ENCODE measurements at regions not wholly inside any gene's neighbourhood (a gene's known extent, or its start where the extent isn't known, plus 50 kb on each side); places are given as distances from the start of the nearest gene placed in this dataset.

DNA sequence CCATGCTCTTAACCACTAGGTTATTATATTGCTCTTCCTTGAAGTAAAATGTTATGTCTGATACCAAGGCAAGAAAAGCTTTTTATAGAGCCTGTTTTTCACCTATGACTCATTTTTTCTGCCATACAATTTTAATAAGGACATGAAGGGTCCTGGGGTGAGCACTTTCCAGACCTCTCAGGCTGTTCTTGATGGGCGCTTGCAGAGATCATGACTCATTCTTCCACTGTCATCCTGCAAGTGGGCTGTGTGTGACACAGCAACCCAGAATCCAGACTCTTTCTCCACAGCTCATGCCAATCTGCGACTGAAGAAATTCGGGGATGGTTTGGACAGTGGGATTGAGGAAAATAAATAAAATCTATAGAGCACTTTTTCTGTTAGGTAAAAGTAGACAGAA lies 506.7 kb upstream of the NBEA start:
- H3K4me3 ChIP-seq (ENCODE audit: low read length): no peak overlapping the region
- no peak overlapping the region for H3K27ac Mint-ChIP-seq
- no peak overlapping the region for H3K4me3 Mint-ChIP-seq
- intact Hi-C loops (cut with DNase I, micrococcal nuclease): no loop called here
- H3K9me3 ChIP-seq (ENCODE audit: control insufficient read depth in 1 of 2, insufficient read depth in 1 of 2, low read length in 2 of 2): no peaks in the 10 kb centered on the region
- H3K27me3 ChIP-seq (ENCODE audit: control insufficient read depth in 1 of 2, insufficient read depth in 2 of 2, low read length in 2 of 2): no peaks in the 10 kb centered on the region
- H3K9me3 Mint-ChIP-seq: no peaks in the 10 kb centered on the region
- TF ChIP-seq, protein P1, sequence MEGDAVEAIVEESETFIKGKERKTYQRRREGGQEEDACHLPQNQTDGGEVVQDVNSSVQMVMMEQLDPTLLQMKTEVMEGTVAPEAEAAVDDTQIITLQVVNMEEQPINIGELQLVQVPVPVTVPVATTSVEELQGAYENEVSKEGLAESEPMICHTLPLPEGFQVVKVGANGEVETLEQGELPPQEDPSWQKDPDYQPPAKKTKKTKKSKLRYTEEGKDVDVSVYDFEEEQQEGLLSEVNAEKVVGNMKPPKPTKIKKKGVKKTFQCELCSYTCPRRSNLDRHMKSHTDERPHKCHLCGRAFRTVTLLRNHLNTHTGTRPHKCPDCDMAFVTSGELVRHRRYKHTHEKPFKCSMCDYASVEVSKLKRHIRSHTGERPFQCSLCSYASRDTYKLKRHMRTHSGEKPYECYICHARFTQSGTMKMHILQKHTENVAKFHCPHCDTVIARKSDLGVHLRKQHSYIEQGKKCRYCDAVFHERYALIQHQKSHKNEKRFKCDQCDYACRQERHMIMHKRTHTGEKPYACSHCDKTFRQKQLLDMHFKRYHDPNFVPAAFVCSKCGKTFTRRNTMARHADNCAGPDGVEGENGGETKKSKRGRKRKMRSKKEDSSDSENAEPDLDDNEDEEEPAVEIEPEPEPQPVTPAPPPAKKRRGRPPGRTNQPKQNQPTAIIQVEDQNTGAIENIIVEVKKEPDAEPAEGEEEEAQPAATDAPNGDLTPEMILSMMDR (IDR thresholded peaks at IDR 0.05): no peak
- no peaks in the 10 kb centered on the region for H3K4me1 ChIP-seq (ENCODE audit: insufficient read depth, low read length)
- POLR2A ChIA-PET: no interaction called here
- DNase-seq: no peak
- H3K4me1 Mint-ChIP-seq (ENCODE audit: low read depth): no peaks in the 10 kb centered on the region
- no peak for ATAC-seq (ENCODE audit: poor library complexity)
- no peak overlapping the region for H3K27ac ChIP-seq (ENCODE audit: low read depth in 1 of 2, low read length in 2 of 2)
- H3K27me3 Mint-ChIP-seq: no peaks in the 10 kb centered on the region
- no peaks in the 10 kb centered on the region for H3K36me3 ChIP-seq (ENCODE audit: insufficient read depth, low read length)
- H3K36me3 Mint-ChIP-seq (ENCODE audit: low read depth): no peaks in the 10 kb centered on the region
- CTCF ChIA-PET: no interaction called here

- H3K27ac Mint-ChIP-seq: no peak overlapping the region
Observed at GRCh38 chr13:34437873-34438272, 504.2 kb upstream of the NBEA start.

DNA sequence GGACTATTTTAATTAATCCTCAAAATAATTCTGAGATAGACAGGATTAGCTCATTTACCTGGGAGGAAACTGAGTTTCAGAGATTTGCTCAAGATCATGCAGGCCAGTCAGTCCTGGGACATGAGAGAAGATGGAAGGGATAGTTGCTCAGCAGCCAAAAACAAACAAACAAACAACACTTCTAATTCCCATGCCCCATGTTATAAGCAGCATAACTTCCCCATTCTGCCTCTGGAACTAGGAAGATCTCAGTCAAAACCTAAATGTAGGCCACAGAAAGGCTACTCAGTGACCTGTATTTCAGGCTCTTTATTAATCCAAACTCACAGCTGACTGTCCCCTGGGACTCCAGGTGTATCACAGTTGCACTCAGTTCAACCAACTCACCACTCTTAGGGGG lies 489.2 kb upstream of the NBEA start:
- intact Hi-C loops (cut with DNase I, micrococcal nuclease): no loop called here
- Mint-ChIP-seq H3K27ac (no peak overlapping the region), H3K27me3 (peaks cover 6% of the 10 kb centered on the region), H3K9me3 (peaks cover 3% of the 10 kb centered on the region), H3K4me3 (no peak overlapping the region), H3K36me3 (ENCODE audit: low read depth) (no peaks in the 10 kb centered on the region), H3K4me1 (ENCODE audit: low read depth) (no peaks in the 10 kb centered on the region)
- DNase-seq: no peak
- no peak overlapping the region for H3K4me3 ChIP-seq (ENCODE audit: low read length)
- TF ChIP-seq, protein P1 (IDR thresholded peaks at IDR 0.05): no peak
- no peaks in the 10 kb centered on the region for H3K27me3 ChIP-seq (ENCODE audit: control insufficient read depth in 1 of 2, insufficient read depth in 2 of 2, low read length in 2 of 2)
- no peaks in the 10 kb centered on the region for H3K36me3 ChIP-seq (ENCODE audit: insufficient read depth, low read length)
- H3K4me1 ChIP-seq (ENCODE audit: insufficient read depth, low read length): no peaks in the 10 kb centered on the region
- H3K27ac ChIP-seq (ENCODE audit: low read depth in 1 of 2, low read length in 2 of 2): no peak overlapping the region
- ChIA-PET POLR2A (no interaction called here), CTCF (no interaction called here)
- no peak for ATAC-seq (ENCODE audit: poor library complexity)
- peaks cover 0 to 7% of the 10 kb centered on the region in 2 experiments for H3K9me3 ChIP-seq (ENCODE audit: control insufficient read depth in 1 of 2, insufficient read depth in 1 of 2, low read length in 2 of 2)

More at GRCh38 chr13:34437873-34438272, 504.2 kb upstream of the NBEA start:
- ChIA-PET CTCF (no interaction called here), POLR2A (no interaction called here)
- TF ChIP-seq, protein P1 (IDR thresholded peaks at IDR 0.05): no peak
- no peaks in the 10 kb centered on the region for H3K36me3 Mint-ChIP-seq (ENCODE audit: low read depth)
- ATAC-seq (ENCODE audit: poor library complexity): no peak
- no peak overlapping the region for H3K27ac ChIP-seq (ENCODE audit: low read depth in 1 of 2, low read length in 2 of 2)
- no peak overlapping the region for H3K4me3 ChIP-seq (ENCODE audit: low read length)
- no peaks in the 10 kb centered on the region for H3K4me1 Mint-ChIP-seq (ENCODE audit: low read depth)
- no peak for DNase-seq
- H3K36me3 ChIP-seq (ENCODE audit: insufficient read depth, low read length): no peaks in the 10 kb centered on the region
- intact Hi-C loops (cut with DNase I, micrococcal nuclease): no loop called here
- no peaks in the 10 kb centered on the region for H3K9me3 ChIP-seq (ENCODE audit: control insufficient read depth in 1 of 2, insufficient read depth in 1 of 2, low read length in 2 of 2)
- no peaks in the 10 kb centered on the region for H3K27me3 ChIP-seq (ENCODE audit: control insufficient read depth in 1 of 2, insufficient read depth in 2 of 2, low read length in 2 of 2)
- no peaks in the 10 kb centered on the region for H3K9me3 Mint-ChIP-seq
- no peak overlapping the region for H3K4me3 Mint-ChIP-seq
- H3K4me1 ChIP-seq (ENCODE audit: insufficient read depth, low read length): no peaks in the 10 kb centered on the region
- no peaks in the 10 kb centered on the region for H3K27me3 Mint-ChIP-seq
